Uterus (tissue), 3 donors: ENCODE measurements at regions not wholly inside any gene's neighbourhood (a gene's known extent, or its start where the extent isn't known, plus 50 kb on each side); places are given as distances from the start of the nearest gene placed in this dataset.

Experiments
- DNase-seq, 2 donors: peaks; one replicate each; pipeline ENCODE4 v3.0.0-alpha.2; 2019 to 2020
- H3K27ac ChIP-seq, 2 donors: fragments of 200-600 bp; sonication (generic); 1 replicate in 1 of 2; 2 replicates in 1 of 2; pipeline ENCODE4 v1.5.1; 2016 to 2018
- H3K27me3 ChIP-seq, 2 donors: fragments of 200-600 bp; sonication (generic); one replicate each; pipeline ENCODE4 v1.5.1; 2018 to 2019; ENCODE audit warnings: control low read depth in 1 of 2
- H3K36me3 ChIP-seq, 2 donors: fragments of 200-600 bp; sonication (generic); one replicate each; pipeline ENCODE4 v1.5.1; 2019; ENCODE audit warnings: control low read depth in 1 of 2
- H3K4me1 ChIP-seq, 2 donors: fragments of 200-600 bp; sonication (generic); one replicate each; pipeline ENCODE4 v1.5.1; 2018 to 2019; ENCODE audit warnings: control low read depth in 1 of 2
- H3K4me3 ChIP-seq, 2 donors: fragments of 200-600 bp; sonication (generic); 1 replicate in 1 of 2; 2 replicates in 1 of 2; pipeline ENCODE4 v1.5.1; 2018 to 2019; ENCODE audit warnings: mild to moderate bottlenecking in 1 of 2
- H3K9me3 ChIP-seq, 2 donors: fragments of 200-600 bp; sonication (generic); one replicate each; pipeline ENCODE4 v1.5.1; 2019; ENCODE audit warnings: control low read depth in 1 of 2
- CTCF ChIP-seq, 4 experiments: fragments of 200-600 bp in 2 of 4; fragments of 450-650 bp in 2 of 4; sonication (generic) in 2 of 4; IDR thresholded peaks; one replicate each; pipeline ENCODE4 v1.5.1; 2016 to 2019; ENCODE audit warnings: antibody characterized with exemption in 4 of 4, mild to moderate bottlenecking in 2 of 4, moderate library complexity in 1 of 4
- POLR2A ChIP-seq, 2 donors: fragments of 450-650 bp; IDR thresholded peaks; one replicate each; pipeline ENCODE4 v1.6.1; 2016; ENCODE audit warnings: antibody characterized with exemption in 2 of 2, mild to moderate bottlenecking in 1 of 2, moderate library complexity in 1 of 2
- intact Hi-C: fragments of 100-400 bp; cut with DNase I; formaldehyde crosslinking; loops from one replicate; pipeline ENCODE4 v1.15.1; 2023; ENCODE audit warnings: low total_unique reads
- donor health status: DM: yes; HTN: yes; CAD: no.

GRCh38 chr5:155189981-155190380, 176.4 kb downstream of the KIF4B start:
- DNase-seq, result no peak
- H3K27me3 ChIP-seq, result no peaks in the 10 kb centered on the region
- no peaks in the 10 kb centered on the region for H3K9me3 ChIP-seq
- no peak overlapping the region for H3K4me3 ChIP-seq
- TF ChIP-seq CTCF (IDR thresholded peaks at IDR 0.05) (no peak), POLR2A (IDR thresholded peaks at IDR 0.05) (no peak)
- no peaks in the 10 kb centered on the region for H3K4me1 ChIP-seq
- H3K36me3 ChIP-seq, result no peaks in the 10 kb centered on the region
- intact Hi-C loops, result no loop called here
- no peak overlapping the region for H3K27ac ChIP-seq

DNA sequence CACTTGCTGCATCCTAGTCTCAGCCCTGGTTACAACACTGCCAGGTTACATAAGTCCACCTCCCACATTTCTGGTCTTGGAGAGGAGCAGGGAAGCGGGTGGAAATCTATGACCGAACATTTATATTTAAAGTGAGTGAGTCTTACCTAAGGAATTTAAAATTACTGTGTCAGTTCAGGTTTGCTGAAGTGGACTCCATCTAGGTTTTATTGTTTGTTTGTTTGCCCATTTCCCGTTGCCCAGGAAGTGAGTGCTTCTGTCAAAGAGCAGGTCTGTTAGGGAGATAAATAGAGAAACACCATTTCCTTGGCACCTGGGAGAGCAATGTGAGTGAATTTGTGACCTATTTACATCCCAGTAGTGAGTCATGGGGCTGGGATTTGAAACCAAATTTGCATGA, 179.5 kb downstream of the KIF4B start:
- no peaks in the 10 kb centered on the region for H3K4me1 ChIP-seq
- no peaks in the 10 kb centered on the region for H3K36me3 ChIP-seq
- H3K27ac ChIP-seq, result no peak overlapping the region
- no peak overlapping the region for H3K4me3 ChIP-seq
- intact Hi-C loops, result no loop called here
- TF ChIP-seq POLR2A (IDR thresholded peaks at IDR 0.05) (no peak), CTCF (IDR thresholded peaks at IDR 0.05) (no peak)
- no peaks in the 10 kb centered on the region for H3K9me3 ChIP-seq
- H3K27me3 ChIP-seq, result no peaks in the 10 kb centered on the region
- no peak for DNase-seq

DNA sequence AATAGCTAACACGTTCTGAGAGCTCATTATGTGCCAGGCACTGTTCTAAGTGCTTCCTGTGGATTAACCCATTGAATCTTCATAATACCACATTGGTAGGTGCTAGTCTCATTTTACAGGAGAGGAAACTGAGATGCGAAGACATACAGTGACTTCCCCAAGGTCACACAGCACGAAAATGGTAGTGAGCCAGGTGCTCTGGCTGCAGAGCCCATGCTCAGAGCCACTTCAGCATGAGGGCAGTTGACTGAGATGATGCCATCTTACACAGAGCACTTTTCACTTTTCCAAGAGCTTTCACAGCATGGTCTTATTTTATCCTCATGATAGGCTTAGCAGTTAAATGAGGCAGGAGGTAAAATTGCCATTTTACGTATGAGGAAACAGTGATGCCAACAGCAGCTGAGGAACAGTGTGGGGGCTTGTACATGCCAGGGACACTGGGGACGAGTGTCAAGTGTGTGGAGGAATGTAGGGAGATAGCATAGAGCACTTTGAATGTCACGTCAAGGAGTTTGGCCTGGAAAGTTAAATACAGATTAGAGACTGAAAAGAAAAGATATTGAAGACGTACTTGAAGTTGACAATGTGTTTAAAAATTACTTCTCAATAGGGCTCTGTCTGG, 180.0 kb downstream of the KIF4B start:
- Histone ChIP-seq H3K9me3 (no peaks in the 10 kb centered on the region), H3K4me3 (no peak overlapping the region), H3K36me3 (no peaks in the 10 kb centered on the region), H3K27ac (no peak overlapping the region), H3K27me3 (no peaks in the 10 kb centered on the region), H3K4me1 (no peaks in the 10 kb centered on the region)
- DNase-seq, result no peak
- TF ChIP-seq POLR2A (IDR thresholded peaks at IDR 0.05) (no peak), CTCF (IDR thresholded peaks at IDR 0.05) (no peak)
- intact Hi-C loops, result no loop called here

DNA sequence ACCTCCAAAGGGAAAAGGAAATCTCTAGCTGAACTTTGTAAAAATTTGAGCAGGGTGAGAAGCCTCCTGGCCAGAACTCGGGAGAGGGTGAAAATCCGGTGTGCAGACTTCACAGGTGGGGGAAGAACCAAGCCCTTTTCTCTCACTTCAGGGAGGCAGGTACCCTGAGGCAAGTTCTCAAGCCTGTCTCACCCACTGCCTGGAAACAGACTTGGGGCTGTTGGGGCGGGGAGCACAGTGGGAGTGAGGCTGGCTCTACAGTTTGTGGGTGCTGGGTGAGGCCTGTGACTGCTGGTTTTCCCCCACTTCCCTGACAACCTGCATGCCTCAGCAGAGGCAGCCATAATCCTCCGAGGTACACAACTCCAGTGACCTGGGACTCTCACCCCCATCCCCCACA, 187.1 kb downstream of the KIF4B start:
- H3K27ac ChIP-seq, result no peak overlapping the region
- no peak for DNase-seq
- H3K27me3 ChIP-seq, result no peaks in the 10 kb centered on the region
- H3K4me3 ChIP-seq, result no peak overlapping the region
- intact Hi-C loops, result no loop called here
- no peaks in the 10 kb centered on the region for H3K36me3 ChIP-seq
- no peaks in the 10 kb centered on the region for H3K9me3 ChIP-seq
- no peak for TF ChIP-seq POLR2A (IDR thresholded peaks at IDR 0.05)
- TF ChIP-seq CTCF (IDR thresholded peaks at IDR 0.05), result no peak
- H3K4me1 ChIP-seq, result no peaks in the 10 kb centered on the region

DNA sequence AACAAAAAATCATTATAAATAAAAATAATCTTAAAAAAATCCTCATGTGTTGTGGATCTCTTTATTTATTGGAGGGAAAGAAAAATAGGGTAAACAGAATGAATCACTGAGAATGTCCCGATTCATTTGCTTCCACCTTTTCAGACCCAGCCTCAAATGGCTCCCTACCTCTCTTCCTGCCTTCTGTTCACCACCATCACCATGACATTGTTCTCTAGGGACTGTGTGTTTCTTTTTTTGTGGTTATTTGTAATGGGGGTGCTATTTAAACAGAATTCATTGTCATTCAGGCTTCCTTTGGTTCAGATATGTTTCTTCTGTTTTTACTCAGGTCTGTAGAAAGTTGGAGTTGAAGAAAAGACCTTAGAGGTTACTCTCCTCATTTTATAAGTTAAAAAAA, 198.2 kb downstream of the KIF4B start:
- Histone ChIP-seq H3K9me3 (no peaks in the 10 kb centered on the region), H3K36me3 (no peaks in the 10 kb centered on the region), H3K27ac (no peak overlapping the region), H3K4me1 (no peaks in the 10 kb centered on the region), H3K27me3 (no peaks in the 10 kb centered on the region), H3K4me3 (no peak overlapping the region)
- no peak for DNase-seq
- TF ChIP-seq POLR2A (IDR thresholded peaks at IDR 0.05) (no peak), CTCF (IDR thresholded peaks at IDR 0.05) (no peak)
- intact Hi-C loops, result no loop called here
